ACHN (cell line): ENCODE measurements at regions not wholly inside any gene's neighbourhood (a gene's known extent, or its start where the extent isn't known, plus 50 kb on each side); places are given as distances from the start of the nearest gene placed in this dataset.
"Not testable (repeated sequence)": the region's sequence is repeated elsewhere in the genome, so short reads cannot be mapped to it uniquely, and the experiment has no call there.

Source experiments
- DNase-seq: peaks from one replicate; pipeline ENCODE4 v3.0.0-alpha.2; 2015
- in situ Hi-C: cut with HindIII; loops from 2 replicates; pipeline ENCODE4 v1.10.0; 2017; ENCODE audit warnings: low sequenced_read_pairs, low pct_ligation_motif_present, low pct_unique_long_range_greater_than_20kb

DNA sequence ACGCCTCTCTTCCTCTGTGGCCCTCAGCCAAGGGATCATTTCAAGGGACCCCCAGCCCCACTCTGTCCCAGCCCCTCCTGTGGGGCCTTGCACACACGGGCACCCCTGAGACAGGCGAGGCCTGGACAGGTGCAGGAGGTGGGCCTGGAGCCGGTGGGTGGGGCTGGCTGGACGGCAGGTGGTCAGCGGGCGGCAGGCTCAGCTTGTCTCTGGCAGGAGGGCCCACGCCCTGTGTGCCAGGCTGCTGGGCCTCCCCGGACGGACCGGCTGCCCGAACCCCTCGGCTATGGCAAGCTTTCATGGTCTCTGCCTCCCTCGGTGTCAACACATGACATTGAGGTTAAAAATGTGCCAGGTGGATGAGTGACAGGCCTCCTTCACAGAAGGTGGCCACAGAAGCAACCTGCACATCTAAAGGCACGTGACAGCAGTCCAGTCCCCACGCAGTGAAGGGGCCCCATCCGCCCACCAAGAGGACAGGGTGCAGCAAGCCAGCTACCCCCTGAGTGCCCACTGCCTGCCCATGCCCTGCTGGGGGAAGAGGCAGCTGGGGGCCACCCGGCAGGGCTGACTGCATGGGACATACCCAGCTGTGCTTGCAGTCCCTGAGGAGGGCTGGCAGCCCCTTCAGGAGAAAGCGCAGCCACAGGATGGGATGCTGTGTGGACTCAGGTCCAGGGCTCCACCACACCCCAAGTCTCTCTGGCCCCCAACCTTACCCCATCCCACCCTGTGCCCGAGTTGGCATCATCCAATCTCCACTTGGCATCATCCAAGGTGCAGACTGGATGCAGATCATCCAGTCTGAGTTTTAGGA is 109.3 kb downstream of the FAM53A start:
- DNase-seq = no peak
- in situ Hi-C loops = no loop called here

- no peak for DNase-seq
- in situ Hi-C loops = no loop called here
Measured at GRCh38 chr4:1573830-1574459, 110.2 kb downstream of the FAM53A start.

DNA sequence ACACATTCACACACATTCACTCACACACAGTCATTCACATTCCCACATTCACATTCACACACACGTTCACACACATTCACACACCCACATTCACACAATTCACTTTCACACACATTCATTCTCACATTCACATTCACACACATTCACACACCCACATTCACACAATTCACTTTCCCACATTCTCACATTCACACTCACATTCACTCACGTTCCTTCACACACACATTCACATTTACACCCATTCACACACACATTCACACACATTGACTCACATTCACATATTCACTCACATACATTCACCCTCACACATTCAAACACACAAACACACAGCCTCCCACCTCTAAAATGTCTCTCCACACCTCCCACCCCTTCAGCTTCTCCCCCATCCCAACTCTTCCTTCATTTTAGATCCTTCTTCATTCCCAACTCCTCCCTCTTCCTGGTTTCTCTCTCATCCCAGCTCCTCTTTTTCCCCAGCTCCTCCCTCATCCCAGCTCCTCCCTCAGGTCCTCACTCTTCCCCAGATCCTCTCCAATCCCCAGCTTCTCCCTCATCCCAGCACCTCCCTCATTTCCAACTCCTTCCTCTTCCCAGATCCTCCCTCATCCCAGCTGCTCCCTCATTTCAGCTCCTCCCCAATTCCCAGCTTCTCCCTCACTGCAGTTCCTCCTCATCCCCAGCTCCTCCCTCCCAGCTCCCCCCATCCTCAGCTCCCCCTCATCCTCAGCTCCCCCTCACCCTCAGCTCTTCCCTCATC is 111.0 kb downstream of the FAM53A start:
- in situ Hi-C loops = no loop called here
- no peak for DNase-seq

DNA sequence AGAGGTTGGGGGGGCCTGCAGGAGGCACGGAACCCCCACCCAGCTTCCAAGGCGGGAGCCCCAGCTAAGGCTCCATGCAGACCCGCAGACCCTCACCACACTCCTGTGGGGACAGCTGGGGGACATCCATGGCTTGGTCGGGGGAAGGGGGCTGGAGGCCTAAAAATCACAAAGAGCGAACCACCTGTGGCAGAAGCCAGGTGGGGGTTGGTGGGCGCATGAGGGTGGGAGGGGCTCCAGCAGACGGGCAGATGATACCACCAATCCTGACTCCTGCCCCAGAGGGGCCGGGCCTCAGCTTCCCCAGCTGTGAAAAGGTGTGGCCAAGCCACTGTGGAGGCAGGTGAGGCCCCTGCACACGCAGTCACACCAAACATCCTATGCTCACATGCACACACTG is 111.6 kb downstream of the FAM53A start:
- in situ Hi-C loops = no loop called here

DNA sequence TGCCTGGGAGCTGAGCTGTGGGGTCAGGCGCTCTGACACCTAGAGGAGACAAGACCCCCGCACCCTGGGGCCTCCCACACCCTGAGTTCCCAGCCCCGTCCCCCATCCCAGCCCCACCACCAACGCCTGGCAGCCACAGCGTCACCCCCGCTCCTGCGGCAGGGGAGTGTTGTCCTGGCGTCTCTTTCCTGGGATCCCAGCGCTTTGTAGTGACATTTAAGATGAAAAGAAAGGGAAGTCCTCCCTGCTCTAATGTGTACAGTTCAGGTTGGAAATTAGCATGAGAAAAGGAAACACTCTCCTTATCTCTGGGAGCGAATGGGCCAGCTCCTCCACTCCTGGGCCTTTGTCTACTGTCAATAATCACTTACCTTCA is 112.1 kb downstream of the FAM53A start:
- in situ Hi-C loops = no loop called here
- no peak for DNase-seq

More for the DNA sequence above, 111.6 kb downstream of the FAM53A start:
- DNase-seq = no peak

DNA sequence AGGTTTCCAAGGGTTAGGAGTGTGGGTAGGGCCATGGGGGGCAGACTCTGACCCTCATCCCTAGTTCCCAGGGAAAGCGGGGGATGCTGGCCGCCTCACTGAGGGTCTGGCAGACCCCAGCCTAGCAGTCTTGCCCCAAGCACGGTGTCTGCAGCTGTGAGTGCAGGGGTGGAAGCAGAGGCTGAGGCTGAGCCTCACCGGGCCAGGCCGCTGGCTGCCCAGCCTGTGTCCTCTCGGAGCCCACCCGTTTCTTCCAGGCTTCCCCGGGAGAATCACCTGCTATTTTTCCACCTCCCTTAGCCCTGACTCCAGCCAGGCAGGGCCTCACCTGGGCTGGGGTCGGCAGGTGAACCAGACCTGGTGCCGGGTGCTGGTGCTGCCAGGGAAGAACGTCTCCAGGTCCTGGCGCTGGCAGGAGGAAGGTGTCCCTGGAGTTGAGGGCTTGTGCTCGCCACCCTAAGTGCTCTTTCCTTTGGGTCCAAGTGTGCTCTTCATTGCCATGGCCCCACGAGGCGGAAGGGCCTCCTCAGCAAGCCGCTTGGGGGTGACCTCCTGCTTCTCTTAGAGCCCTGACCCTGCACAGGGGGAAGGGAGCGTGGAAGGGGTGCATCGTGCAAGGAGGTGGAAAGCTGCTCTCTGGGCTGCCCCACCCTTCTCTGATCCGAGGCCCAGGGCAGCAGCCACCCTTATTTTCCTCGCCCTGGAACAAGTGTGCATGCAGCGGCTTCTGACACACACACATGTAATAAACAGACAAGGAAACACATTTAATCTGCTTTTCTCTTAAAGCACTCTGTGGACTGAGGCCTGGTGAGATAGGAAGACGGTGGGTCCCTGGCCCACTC is 112.7 kb downstream of the FAM53A start:
- DNase-seq = no peak
- in situ Hi-C loops = no loop called here

GRCh38 chr4:1570291-1571164 is 113.6 kb downstream of the FAM53A start:
- DNase-seq = no peak
- in situ Hi-C loops = no loop called here

- DNase-seq = no peak
- in situ Hi-C loops = no loop called here
Measured at GRCh38 chr4:1569461-1570151, 114.5 kb downstream of the FAM53A start.

GRCh38 chr4:1568855-1569460 is 115.2 kb downstream of the FAM53A start:
- no peak for DNase-seq
- in situ Hi-C loops = no loop called here

DNA sequence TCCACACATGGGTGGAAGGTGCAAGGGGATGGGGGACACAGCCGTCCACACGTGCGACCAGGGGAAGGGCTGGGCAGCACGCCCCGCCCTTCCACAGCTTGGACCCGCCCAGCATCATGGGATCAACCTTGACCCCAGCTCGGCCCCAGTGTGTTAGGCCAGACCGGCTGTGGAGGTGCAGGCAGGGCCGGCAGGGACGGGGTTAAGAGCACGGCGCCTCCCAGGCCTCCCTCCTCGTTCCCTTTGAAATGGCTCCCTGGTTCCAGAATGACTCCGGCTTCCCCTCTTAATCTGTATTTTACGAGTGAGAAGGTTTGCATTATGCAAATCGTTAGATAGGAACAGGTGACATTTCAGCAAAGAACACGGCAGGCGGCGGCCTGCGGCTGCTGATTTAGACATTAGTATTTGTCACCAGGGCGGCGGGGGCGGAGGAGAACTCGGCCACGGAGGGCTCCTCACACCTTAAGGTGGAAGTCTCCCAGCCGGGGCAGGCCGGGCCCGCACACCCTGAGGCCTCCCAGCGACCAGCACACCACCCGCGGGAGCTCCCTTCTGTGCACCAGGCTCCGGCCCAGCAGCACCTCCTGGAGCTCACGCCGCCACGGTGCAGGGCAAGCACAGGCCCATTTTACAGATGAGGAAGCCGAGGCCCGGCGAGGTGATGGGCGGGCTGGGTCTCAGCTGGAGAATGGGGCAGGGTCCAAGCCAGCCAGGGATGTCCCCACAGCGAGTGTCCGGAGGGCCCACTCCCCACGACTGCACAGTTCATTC is 116.1 kb downstream of the FAM53A start:
- no peak for DNase-seq
- in situ Hi-C loops = no loop called here

GRCh38 chr4:1567519-1567807 is 116.7 kb downstream of the FAM53A start:
- DNase-seq = no peak
- in situ Hi-C loops = no loop called here

- in situ Hi-C loops = no loop called here
- no peak for DNase-seq
Measured at GRCh38 chr4:1566838-1567518, 117.1 kb downstream of the FAM53A start.

DNA sequence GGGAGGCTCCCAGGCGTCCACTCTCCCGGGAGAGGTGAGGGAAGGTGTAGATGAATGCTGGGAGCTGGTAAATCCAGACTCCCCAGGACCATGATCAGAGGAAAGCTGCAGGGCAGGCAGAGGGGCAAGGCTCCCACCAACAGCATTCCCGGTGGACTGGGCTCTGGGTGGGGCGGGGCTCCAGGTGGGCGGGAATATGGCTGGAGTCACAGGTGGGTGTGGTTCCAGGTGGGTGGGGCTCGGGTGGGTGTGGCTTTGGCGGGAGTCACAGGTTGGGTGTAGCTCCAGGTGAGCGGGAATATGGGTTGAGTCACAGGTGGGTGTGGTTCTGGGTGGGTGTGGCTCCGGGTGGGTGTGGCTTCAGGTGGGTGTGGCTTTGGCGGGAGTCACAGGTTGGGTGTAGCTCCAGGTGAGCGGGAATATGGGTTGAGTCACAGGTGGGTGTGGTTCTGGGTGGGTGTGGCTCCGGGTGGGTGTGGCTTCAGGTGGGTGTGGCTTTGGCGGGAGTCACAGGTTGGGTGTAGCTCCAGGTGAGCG is 117.7 kb downstream of the FAM53A start:
- DNase-seq = not testable (repeated sequence)

GRCh38 chr4:1565598-1566295 is 118.4 kb downstream of the FAM53A start:
- no peak for DNase-seq
- in situ Hi-C loops = no loop called here

More for the DNA sequence above, 117.7 kb downstream of the FAM53A start:
- in situ Hi-C loops = not testable (repeated sequence)
